ENCODE measurements at regions not wholly inside any gene's neighbourhood (a gene's known extent, or its start where the extent isn't known, plus 50 kb on each side); places are given as distances from the start of the nearest gene placed in this dataset.

DNA sequence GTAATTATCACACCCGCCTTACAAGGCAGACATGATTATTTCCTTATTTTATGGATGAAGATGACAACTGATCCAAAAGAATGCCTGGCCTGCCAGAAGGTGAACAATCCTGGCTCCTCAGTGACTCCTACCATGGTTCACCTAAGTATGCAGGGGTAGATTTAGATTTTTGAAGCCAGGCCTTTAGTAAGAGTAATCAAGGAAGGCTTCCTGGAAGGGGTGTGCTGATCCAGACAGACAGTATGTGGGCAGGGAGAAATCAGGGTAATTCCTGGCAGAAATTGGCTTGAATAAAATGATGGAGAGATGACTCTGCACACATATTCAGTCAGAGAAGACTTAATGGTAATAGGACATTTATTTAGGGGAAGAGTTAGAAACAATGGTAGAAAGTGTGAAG lies 637.7 kb upstream of the FANCL start (continued):
- TF ChIP-seq, protein P1, sequence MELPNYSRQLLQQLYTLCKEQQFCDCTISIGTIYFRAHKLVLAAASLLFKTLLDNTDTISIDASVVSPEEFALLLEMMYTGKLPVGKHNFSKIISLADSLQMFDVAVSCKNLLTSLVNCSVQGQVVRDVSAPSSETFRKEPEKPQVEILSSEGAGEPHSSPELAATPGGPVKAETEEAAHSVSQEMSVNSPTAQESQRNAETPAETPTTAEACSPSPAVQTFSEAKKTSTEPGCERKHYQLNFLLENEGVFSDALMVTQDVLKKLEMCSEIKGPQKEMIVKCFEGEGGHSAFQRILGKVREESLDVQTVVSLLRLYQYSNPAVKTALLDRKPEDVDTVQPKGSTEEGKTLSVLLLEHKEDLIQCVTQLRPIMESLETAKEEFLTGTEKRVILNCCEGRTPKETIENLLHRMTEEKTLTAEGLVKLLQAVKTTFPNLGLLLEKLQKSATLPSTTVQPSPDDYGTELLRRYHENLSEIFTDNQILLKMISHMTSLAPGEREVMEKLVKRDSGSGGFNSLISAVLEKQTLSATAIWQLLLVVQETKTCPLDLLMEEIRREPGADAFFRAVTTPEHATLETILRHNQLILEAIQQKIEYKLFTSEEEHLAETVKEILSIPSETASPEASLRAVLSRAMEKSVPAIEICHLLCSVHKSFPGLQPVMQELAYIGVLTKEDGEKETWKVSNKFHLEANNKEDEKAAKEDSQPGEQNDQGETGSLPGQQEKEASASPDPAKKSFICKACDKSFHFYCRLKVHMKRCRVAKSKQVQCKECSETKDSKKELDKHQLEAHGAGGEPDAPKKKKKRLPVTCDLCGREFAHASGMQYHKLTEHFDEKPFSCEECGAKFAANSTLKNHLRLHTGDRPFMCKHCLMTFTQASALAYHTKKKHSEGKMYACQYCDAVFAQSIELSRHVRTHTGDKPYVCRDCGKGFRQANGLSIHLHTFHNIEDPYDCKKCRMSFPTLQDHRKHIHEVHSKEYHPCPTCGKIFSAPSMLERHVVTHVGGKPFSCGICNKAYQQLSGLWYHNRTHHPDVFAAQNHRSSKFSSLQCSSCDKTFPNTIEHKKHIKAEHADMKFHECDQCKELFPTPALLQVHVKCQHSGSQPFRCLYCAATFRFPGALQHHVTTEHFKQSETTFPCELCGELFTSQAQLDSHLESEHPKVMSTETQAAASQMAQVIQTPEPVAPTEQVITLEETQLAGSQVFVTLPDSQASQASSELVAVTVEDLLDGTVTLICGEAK (IDR thresholded peaks at IDR 0.05; ENCODE audit: borderline replicate concordance): no peak
- TF ChIP-seq SUZ12 (IDR thresholded peaks at IDR 0.05; ENCODE audit: unreplicated experiment): no peak

DNA sequence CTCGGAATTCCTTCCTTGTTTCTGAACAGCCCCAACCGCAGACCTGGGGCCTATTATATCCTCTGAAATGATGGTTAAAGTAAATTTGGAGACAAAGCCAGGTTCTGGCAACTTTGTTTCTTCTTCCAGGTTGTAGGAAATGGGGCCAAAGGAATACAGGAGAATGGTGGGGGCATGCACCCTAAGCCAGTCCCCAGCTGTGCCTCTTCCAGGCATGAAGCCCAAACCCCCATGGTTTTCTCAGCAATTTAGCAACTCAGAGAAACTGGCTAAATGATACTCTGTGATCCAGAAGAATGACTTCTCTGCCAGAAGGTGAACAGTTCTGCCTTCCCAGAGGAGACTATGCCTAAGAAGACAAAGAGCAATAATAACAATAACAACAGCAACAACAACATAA lies 635.0 kb upstream of the FANCL start:
- Histone ChIP-seq H3K27me3 (replicated peaks in 1 of 2; ENCODE audit: control insufficient read depth in 2 of 2, insufficient read depth in 2 of 2, low read length in 1 of 2) (no peaks in the 10 kb centered on the region), H2AFZ (ENCODE audit: control insufficient read depth, low read depth, low read length) (no peak overlapping the region), H3K27ac (ENCODE audit: control insufficient read depth, insufficient read depth) (no peak overlapping the region), H3K4me2 (ENCODE audit: control insufficient read depth, insufficient read depth) (no peak overlapping the region), H4K20me1 (ENCODE audit: control insufficient read depth, insufficient read depth) (no peaks in the 10 kb centered on the region), H3K79me2 (ENCODE audit: control insufficient read depth, insufficient read depth, low read length) (no peaks in the 10 kb centered on the region), H3K4me3 (no peak overlapping the region), H3K4me1 (ENCODE audit: control insufficient read depth, insufficient read depth, low read length) (no peaks in the 10 kb centered on the region), H3K9ac (ENCODE audit: control insufficient read depth, insufficient read depth, low read length) (no peak overlapping the region), H3K9me3 (replicated peaks; ENCODE audit: control insufficient read depth, insufficient read depth, low read length) (no peaks in the 10 kb centered on the region), H3K36me3 (ENCODE audit: control insufficient read depth in 2 of 2, insufficient read depth in 2 of 2, low read length in 1 of 2) (no peaks in the 10 kb centered on the region)
- RAD21 ChIA-PET (ENCODE audit: unreplicated experiment): no interaction called here
- POLR2A ChIA-PET: no interaction called here
- no peak for DNase-seq (ENCODE audit: low read depth, low spot score)
- intact Hi-C loops (cut with micrococcal nuclease; ENCODE audit: unreplicated experiment) (loop anchor here (5.0 to 10.0 kb wide), 2 partner anchors 304 to 1151 kb away; no protein-coding TSS in a partner anchor), in situ Hi-C loops (cut with MboI) (no loop called here)
- SMC1A ChIA-PET (ENCODE audit: uncharacterized antibody, unreplicated experiment): no interaction called here
- FAIRE-seq: no peak
- WGBS (ENCODE audit: insufficient coverage, insufficient replicate concordance, low lambda C conversion rate, missing lambda C conversion rate): 49% methylated on average over 2 of the region's 2 CpGs
- ATAC-seq: no peak
- no TSS peak for BruUV-seq (replicated peaks)
- CTCF ChIA-PET: no interaction called here
- no peak for TF ChIP-seq CHD1 (IDR thresholded peaks at IDR 0.05; ENCODE audit: low read depth, low read length)
- TF ChIP-seq, protein P2, sequence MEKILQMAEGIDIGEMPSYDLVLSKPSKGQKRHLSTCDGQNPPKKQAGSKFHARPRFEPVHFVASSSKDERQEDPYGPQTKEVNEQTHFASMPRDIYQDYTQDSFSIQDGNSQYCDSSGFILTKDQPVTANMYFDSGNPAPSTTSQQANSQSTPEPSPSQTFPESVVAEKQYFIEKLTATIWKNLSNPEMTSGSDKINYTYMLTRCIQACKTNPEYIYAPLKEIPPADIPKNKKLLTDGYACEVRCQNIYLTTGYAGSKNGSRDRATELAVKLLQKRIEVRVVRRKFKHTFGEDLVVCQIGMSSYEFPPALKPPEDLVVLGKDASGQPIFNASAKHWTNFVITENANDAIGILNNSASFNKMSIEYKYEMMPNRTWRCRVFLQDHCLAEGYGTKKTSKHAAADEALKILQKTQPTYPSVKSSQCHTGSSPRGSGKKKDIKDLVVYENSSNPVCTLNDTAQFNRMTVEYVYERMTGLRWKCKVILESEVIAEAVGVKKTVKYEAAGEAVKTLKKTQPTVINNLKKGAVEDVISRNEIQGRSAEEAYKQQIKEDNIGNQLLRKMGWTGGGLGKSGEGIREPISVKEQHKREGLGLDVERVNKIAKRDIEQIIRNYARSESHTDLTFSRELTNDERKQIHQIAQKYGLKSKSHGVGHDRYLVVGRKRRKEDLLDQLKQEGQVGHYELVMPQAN (conservative IDR thresholded peaks at IDR 0.05): no peak
- TF ChIP-seq HCFC1 (IDR thresholded peaks at IDR 0.05; ENCODE audit: low read length): no peak
- TF ChIP-seq, protein P3, sequence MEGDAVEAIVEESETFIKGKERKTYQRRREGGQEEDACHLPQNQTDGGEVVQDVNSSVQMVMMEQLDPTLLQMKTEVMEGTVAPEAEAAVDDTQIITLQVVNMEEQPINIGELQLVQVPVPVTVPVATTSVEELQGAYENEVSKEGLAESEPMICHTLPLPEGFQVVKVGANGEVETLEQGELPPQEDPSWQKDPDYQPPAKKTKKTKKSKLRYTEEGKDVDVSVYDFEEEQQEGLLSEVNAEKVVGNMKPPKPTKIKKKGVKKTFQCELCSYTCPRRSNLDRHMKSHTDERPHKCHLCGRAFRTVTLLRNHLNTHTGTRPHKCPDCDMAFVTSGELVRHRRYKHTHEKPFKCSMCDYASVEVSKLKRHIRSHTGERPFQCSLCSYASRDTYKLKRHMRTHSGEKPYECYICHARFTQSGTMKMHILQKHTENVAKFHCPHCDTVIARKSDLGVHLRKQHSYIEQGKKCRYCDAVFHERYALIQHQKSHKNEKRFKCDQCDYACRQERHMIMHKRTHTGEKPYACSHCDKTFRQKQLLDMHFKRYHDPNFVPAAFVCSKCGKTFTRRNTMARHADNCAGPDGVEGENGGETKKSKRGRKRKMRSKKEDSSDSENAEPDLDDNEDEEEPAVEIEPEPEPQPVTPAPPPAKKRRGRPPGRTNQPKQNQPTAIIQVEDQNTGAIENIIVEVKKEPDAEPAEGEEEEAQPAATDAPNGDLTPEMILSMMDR (IDR thresholded peaks at IDR 0.05 in 2 of 3, conservative IDR thresholded peaks at IDR 0.05 in 1 of 3; ENCODE audit: control insufficient read depth in 2 of 3, extremely low read depth in 1 of 3, insufficient read depth in 1 of 3, low read depth in 3 of 3, low read length in 3 of 3): no peak
- TF ChIP-seq SIN3A (IDR thresholded peaks at IDR 0.05; ENCODE audit: low read depth, low read length): no peak
- TF ChIP-seq FOS (IDR thresholded peaks at IDR 0.05; ENCODE audit: borderline replicate concordance, extremely low read depth, insufficient read length): no peak
- TF ChIP-seq YBX1 (IDR thresholded peaks at IDR 0.05): no peak
- TF ChIP-seq, protein P4, sequence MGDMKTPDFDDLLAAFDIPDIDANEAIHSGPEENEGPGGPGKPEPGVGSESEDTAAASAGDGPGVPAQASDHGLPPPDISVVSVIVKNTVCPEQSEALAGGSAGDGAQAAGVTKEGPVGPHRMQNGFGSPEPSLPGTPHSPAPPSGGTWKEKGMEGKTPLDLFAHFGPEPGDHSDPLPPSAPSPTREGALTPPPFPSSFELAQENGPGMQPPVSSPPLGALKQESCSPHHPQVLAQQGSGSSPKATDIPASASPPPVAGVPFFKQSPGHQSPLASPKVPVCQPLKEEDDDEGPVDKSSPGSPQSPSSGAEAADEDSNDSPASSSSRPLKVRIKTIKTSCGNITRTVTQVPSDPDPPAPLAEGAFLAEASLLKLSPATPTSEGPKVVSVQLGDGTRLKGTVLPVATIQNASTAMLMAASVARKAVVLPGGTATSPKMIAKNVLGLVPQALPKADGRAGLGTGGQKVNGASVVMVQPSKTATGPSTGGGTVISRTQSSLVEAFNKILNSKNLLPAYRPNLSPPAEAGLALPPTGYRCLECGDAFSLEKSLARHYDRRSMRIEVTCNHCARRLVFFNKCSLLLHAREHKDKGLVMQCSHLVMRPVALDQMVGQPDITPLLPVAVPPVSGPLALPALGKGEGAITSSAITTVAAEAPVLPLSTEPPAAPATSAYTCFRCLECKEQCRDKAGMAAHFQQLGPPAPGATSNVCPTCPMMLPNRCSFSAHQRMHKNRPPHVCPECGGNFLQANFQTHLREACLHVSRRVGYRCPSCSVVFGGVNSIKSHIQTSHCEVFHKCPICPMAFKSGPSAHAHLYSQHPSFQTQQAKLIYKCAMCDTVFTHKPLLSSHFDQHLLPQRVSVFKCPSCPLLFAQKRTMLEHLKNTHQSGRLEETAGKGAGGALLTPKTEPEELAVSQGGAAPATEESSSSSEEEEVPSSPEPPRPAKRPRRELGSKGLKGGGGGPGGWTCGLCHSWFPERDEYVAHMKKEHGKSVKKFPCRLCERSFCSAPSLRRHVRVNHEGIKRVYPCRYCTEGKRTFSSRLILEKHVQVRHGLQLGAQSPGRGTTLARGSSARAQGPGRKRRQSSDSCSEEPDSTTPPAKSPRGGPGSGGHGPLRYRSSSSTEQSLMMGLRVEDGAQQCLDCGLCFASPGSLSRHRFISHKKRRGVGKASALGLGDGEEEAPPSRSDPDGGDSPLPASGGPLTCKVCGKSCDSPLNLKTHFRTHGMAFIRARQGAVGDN (IDR thresholded peaks at IDR 0.05): no peak
- no peak for TF ChIP-seq TARDBP (IDR thresholded peaks at IDR 0.05; ENCODE audit: borderline replicate concordance)

Measured in GM12878 (cell line).